ENCODE measurements at regions not wholly inside any gene's neighbourhood (a gene's known extent, or its start where the extent isn't known, plus 50 kb on each side); places are given as distances from the start of the nearest gene placed in this dataset.

DNA sequence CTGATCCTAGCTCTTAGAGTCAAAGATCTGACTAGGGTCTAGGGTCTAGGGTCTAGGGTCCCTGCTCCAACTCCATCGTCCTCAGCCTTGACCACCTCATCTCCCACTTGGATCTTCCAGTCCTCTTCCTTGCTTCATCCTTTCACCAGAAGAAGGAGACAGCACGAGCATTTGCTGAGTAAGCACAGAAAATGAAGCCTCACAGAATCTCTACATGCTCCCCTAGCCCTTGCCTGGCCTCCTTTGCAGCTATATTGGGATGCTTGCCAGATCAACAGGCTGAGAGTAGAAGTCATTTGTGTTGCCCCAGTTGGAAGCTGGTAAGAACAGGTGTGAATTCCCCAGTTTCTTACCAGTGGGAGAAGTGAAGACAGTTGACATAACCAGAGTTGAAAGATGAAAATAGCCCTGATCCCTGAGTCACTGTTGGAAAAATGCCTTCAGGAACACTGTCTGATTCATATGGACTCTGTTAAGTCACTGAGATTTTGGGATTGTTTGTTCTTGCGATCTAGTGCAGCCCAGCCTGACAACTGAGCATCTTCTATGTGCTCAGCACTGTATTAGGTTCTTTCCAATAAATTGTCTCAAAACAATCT, 552.5 kb downstream of the INSC start:
- Histone ChIP-seq H3K27ac (no peak overlapping the region), H3K9me3 (peaks cover 0 to 8% (median 0%) of the 10 kb centered on the region in 11 donors), H3K27me3 (no peaks in the 10 kb centered on the region), H3K4me3 (no peak overlapping the region), H3K36me3 (no peaks in the 10 kb centered on the region), H3K4me1 (peaks cover 0 to 29% (median 10%) of the 10 kb centered on the region in 9 donors)
- ATAC-seq (no peak), DNase-seq (no peak)
- intact Hi-C loops (cut with DNase I), result no loop called here
- WGBS, 2 donors, result 91 to 95% methylated on average over 3 of the region's 3 CpGs
- TF ChIP-seq, protein P1, sequence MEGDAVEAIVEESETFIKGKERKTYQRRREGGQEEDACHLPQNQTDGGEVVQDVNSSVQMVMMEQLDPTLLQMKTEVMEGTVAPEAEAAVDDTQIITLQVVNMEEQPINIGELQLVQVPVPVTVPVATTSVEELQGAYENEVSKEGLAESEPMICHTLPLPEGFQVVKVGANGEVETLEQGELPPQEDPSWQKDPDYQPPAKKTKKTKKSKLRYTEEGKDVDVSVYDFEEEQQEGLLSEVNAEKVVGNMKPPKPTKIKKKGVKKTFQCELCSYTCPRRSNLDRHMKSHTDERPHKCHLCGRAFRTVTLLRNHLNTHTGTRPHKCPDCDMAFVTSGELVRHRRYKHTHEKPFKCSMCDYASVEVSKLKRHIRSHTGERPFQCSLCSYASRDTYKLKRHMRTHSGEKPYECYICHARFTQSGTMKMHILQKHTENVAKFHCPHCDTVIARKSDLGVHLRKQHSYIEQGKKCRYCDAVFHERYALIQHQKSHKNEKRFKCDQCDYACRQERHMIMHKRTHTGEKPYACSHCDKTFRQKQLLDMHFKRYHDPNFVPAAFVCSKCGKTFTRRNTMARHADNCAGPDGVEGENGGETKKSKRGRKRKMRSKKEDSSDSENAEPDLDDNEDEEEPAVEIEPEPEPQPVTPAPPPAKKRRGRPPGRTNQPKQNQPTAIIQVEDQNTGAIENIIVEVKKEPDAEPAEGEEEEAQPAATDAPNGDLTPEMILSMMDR (IDR thresholded peaks at IDR 0.05), result no peak

DNA sequence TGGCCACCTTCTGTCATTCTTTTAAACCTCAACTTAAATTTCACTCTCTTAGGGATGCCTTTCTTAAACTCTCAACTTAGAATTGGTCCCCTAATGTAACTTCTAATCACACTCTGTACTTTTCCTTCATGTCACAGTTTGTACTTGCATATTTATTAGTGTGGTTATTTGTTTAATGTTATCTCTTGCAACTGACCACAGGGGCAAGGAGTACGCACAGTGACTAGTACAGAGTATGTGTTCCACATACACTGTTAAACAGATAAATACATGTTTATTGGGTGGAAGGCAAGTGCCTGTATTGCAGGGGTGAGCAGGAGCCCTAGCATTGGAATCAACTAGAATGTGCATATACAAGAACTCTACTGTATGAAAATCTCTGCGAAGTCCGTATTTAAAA, 554.0 kb downstream of the INSC start:
- no peak for DNase-seq
- Histone ChIP-seq H3K27me3 (no peaks in the 10 kb centered on the region), H3K36me3 (no peaks in the 10 kb centered on the region), H3K9me3 (peaks cover 0 to 8% (median 0%) of the 10 kb centered on the region in 11 donors), H3K4me1 (peaks cover 0 to 32% (median 9%) of the 10 kb centered on the region in 9 donors), H3K27ac (no peak overlapping the region), H3K4me3 (no peak overlapping the region)
- intact Hi-C loops (cut with DNase I), result no loop called here
- TF ChIP-seq, protein P1 (IDR thresholded peaks at IDR 0.05), result no peak
- WGBS, 2 donors, result 97 to 98% methylated on average over 3 of the region's 3 CpGs
- ATAC-seq, result no peak

DNA sequence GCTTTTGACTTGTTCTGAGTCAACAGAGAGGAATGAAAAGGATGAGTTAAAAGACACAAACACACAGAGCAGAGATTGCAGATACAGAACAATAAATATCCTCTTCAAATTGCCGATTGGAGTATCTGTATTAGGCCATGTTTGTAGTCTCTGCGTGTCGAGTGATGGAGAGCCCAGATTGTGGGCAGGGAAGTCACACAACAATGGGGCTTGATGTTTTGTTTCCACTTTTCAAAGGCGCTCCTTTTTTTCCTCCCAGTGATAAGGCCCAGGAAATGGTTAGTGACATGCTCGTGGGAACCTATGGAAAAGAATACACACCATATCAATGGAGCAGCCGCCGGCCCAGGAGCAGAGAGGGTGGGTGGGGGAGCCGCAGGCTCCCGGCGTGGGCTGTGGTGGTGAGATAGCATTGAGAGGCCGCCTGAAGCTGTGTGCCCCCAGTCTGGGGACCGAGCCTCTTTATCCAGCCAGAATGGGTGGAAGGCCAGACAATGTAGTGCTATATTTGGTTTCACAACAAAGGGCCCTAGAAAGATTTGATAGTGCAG, 555.9 kb downstream of the INSC start:
- intact Hi-C loops (cut with DNase I), result no loop called here
- ATAC-seq, result peak in 6 of 8 donors; percentile 37 to 80 (median 58)
- WGBS, 2 donors, result 31 to 42% methylated on average over 12 of the region's 12 CpGs

DNA sequence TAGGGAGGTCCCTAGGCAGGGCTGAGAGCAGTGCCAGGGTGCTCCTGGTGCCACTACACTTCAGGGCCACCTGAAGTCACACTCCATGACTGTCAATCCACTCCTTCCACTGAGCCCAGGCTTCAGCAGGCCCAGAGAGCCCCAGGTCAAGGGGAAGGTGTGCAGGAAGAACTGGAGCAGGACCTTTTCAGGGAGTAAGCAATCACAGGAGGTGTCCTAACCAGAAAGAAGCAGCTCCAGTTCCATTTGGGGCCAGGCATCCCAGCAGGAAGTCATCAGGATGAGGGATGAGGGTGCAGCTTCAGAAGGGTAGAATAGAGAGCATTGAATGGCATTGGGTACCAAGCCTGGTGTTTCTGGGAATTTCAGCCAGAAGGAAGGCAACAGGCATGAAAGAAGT, 556.5 kb downstream of the INSC start:
- TF ChIP-seq, protein P1 (IDR thresholded peaks at IDR 0.05), result no peak

More for the DNA sequence above, 555.9 kb downstream of the INSC start:
- H3K27me3 ChIP-seq, result no peaks in the 10 kb centered on the region
- TF ChIP-seq, protein P1 (IDR thresholded peaks at IDR 0.05), result no peak
- peaks cover 0 to 28% (median 9%) of the 10 kb centered on the region in 9 donors for H3K4me1 ChIP-seq
- DNase-seq, result peak in 1 of 2 donors; percentile 30
- no peaks in the 10 kb centered on the region for H3K36me3 ChIP-seq
- peak overlapping the region in 1 of 10 donors; percentile 36 for H3K27ac ChIP-seq
- H3K9me3 ChIP-seq, result peaks cover 0 to 12% (median 0%) of the 10 kb centered on the region in 11 donors
- no peak overlapping the region for H3K4me3 ChIP-seq

More for the DNA sequence above, 556.5 kb downstream of the INSC start:
- intact Hi-C loops (cut with DNase I), result no loop called here
- peaks cover 0 to 19% (median 5%) of the 10 kb centered on the region in 11 donors for H3K9me3 ChIP-seq
- ATAC-seq (no peak), DNase-seq (no peak)
- peak overlapping the region in 1 of 10 donors; percentile 36 for H3K27ac ChIP-seq
- no peak overlapping the region for H3K4me3 ChIP-seq
- peaks cover 0 to 28% (median 9%) of the 10 kb centered on the region in 9 donors for H3K4me1 ChIP-seq
- no peaks in the 10 kb centered on the region for H3K27me3 ChIP-seq
- no peaks in the 10 kb centered on the region for H3K36me3 ChIP-seq

Data from heart right ventricle (tissue), 16 donors.